OCI-LY7 (cell line): ENCODE measurements at regions not wholly inside any gene's neighbourhood (a gene's known extent, or its start where the extent isn't known, plus 50 kb on each side); places are given as distances from the start of the nearest gene placed in this dataset.

Experiments
- BruUV-seq: library from RNA; stranded (reverse); fragments of 400-500 nt; replicated peaks from 2 replicates; lab custom pipeline; 2021; lab: Mats Ljungman, UMichigan
- CTCF ChIA-PET: fragments of 300-600 bp; sonication (Branson Sonifier 250); formaldehyde crosslinking; loops from one replicate; lab custom pipeline; 2022; ENCODE audit warnings: antibody characterized with exemption; ENCODE audit not compliant: unreplicated experiment; lab: Charles Lee
- POLR2A ChIA-PET: fragments of 300-600 bp; sonication (Branson Sonifier 250); formaldehyde crosslinking; loops from one replicate; lab custom pipeline; 2022; ENCODE audit warnings: antibody characterized with exemption; lab: Charles Lee
- DNase-seq: peaks from one replicate; pipeline ENCODE4 v3.0.0-alpha.2; 2015; ENCODE audit warnings: low spot score
- H2AFZ ChIP-seq: fragments of 200-600 bp; sonication (generic), shearing (Covaris generic); 2 replicates; pipeline ENCODE4 v1.6.1; 2014; ENCODE audit warnings: mild to moderate bottlenecking, antibody characterized with exemption, low read length, moderate library complexity
- H3K27ac ChIP-seq: fragments of 200-600 bp; sonication (generic); 2 replicates; pipeline ENCODE4 v1.5.1; 2014; ENCODE audit warnings: mixed run types, low read depth, mild to moderate bottlenecking, moderate library complexity, low read length, inconsistent platforms; ENCODE audit not compliant: poor library complexity, severe bottlenecking
- H3K36me3 ChIP-seq: fragments of 200-600 bp; sonication (generic); 2 replicates; pipeline ENCODE4 v1.6.1; 2014; ENCODE audit warnings: mild to moderate bottlenecking, antibody characterized with exemption, low read length, moderate library complexity, mixed read lengths; ENCODE audit not compliant: insufficient read depth
- H3K4me1 ChIP-seq: fragments of 200-600 bp; sonication (generic); 2 replicates; pipeline ENCODE4 v1.5.1; 2014; ENCODE audit warnings: mild to moderate bottlenecking, low read length; ENCODE audit not compliant: insufficient read depth, poor library complexity, severe bottlenecking
- H3K4me2 ChIP-seq: fragments of 200-600 bp; sonication (generic); 2 replicates; pipeline ENCODE4 v1.6.1; 2014; ENCODE audit warnings: mild to moderate bottlenecking, low read length
- H3K4me3 ChIP-seq: fragments of 200-600 bp; sonication (generic); 2 replicates; pipeline ENCODE4 v1.5.1; 2014; ENCODE audit warnings: mild to moderate bottlenecking, low read depth, low read length; ENCODE audit not compliant: poor library complexity, severe bottlenecking
- H3K79me2 ChIP-seq: fragments of 200-600 bp; sonication (generic); 2 replicates; pipeline ENCODE4 v1.6.1; 2016; ENCODE audit warnings: low read depth, mild to moderate bottlenecking, low read length, moderate library complexity, mixed read lengths; ENCODE audit not compliant: insufficient read depth
- H3K9me2 ChIP-seq: fragments of 200-600 bp; sonication (generic); 2 replicates; pipeline ENCODE4 v1.6.1; 2016; ENCODE audit warnings: mild to moderate bottlenecking, low read length, mixed read lengths; ENCODE audit not compliant: insufficient read depth
- H3K9me3 ChIP-seq: fragments of 200-600 bp; sonication (generic); 2 replicates; pipeline ENCODE4 v1.6.1; 2014; ENCODE audit warnings: mild to moderate bottlenecking, mixed run types, low read length, mixed read lengths
- H4K20me1 ChIP-seq: fragments of 200-600 bp; sonication (generic); 2 replicates; pipeline ENCODE4 v1.6.1; 2014; ENCODE audit warnings: mild to moderate bottlenecking, antibody characterized with exemption, low read length, moderate library complexity, mixed read lengths; ENCODE audit not compliant: insufficient read depth
- CTCF ChIP-seq: fragments of 200-600 bp; sonication (generic); conservative IDR thresholded peaks from 2 replicates; pipeline ENCODE4 v1.5.1; 2014; ENCODE audit warnings: mild to moderate bottlenecking, antibody characterized with exemption, low read length, moderate library complexity, mixed read lengths
- EZH2phosphoT487 ChIP-seq: fragments of 200-600 bp; sonication (generic); IDR thresholded peaks from 2 replicates; pipeline ENCODE4 v1.6.1; 2018; ENCODE audit warnings: low read depth, borderline replicate concordance, mild to moderate bottlenecking, mixed run types, antibody characterized with exemption, low read length, moderate library complexity, mixed read lengths
- intact Hi-C: fragments of 100-400 bp; cut with micrococcal nuclease; formaldehyde crosslinking; loops from one replicate; pipeline ENCODE4 v1.10.0; 2022; ENCODE audit not compliant: unreplicated experiment

DNA sequence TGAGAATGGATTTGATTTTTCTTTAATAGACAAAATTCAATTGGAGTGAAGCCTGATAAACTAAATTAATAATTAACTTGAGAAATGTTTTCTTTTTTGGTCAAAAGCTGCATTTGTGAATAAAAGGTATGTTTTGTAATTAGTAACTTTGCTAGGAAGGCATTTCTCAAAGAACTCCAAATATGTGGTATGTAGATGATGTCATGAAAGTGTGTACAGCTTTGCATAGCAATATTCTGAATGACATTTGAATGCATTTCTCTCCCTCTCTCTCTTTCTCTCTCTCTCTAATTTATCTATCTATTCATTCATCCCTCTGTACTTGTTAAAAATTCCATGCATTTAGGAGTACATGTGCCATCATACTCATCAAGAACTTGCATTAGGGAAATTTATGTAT is 109.1 kb upstream of the ADAMTS5 start:
- ChIA-PET POLR2A (interaction anchor here (0.7 kb wide), 1 partner anchor 143 kb away, joined by 3 read pairs; no protein-coding TSS in a partner anchor), CTCF (no interaction called here)
- H3K4me2 ChIP-seq = no peak overlapping the region
- no peak overlapping the region for H3K27ac ChIP-seq
- H3K79me2 ChIP-seq = no peaks in the 10 kb centered on the region
- no peaks in the 10 kb centered on the region for H3K4me1 ChIP-seq
- TF ChIP-seq CTCF (no peak), EZH2phosphoT487 (no peak)
- DNase-seq = no peak
- peaks cover 14% of the 10 kb centered on the region for H3K9me3 ChIP-seq
- no peak overlapping the region for H2AFZ ChIP-seq
- H3K9me2 ChIP-seq = no peaks in the 10 kb centered on the region
- no peak overlapping the region for H3K4me3 ChIP-seq
- no TSS peak for BruUV-seq
- intact Hi-C loops = no loop called here
- H4K20me1 ChIP-seq = no peaks in the 10 kb centered on the region
- no peaks in the 10 kb centered on the region for H3K36me3 ChIP-seq

- Histone ChIP-seq H3K9me3 (peaks cover 13% of the 10 kb centered on the region), H3K4me1 (no peaks in the 10 kb centered on the region), H3K79me2 (no peaks in the 10 kb centered on the region), H3K36me3 (no peaks in the 10 kb centered on the region), H2AFZ (no peak overlapping the region), H3K27ac (no peak overlapping the region), H3K9me2 (no peaks in the 10 kb centered on the region), H4K20me1 (no peaks in the 10 kb centered on the region), H3K4me2 (no peak overlapping the region), H3K4me3 (no peak overlapping the region)
- no peak for TF ChIP-seq CTCF
- no peak for TF ChIP-seq EZH2phosphoT487
- POLR2A ChIA-PET = interaction anchor here (1.1 kb wide), 1 partner anchor 9 kb away, joined by 3 read pairs; no protein-coding TSS in a partner anchor
- no TSS peak for BruUV-seq
- DNase-seq = no peak
- CTCF ChIA-PET = no interaction called here
- intact Hi-C loops = no loop called here
Observed at GRCh38 chr21:27070861-27071670, 104.2 kb upstream of the ADAMTS5 start.

- TF ChIP-seq CTCF = no peak
- no peak for TF ChIP-seq EZH2phosphoT487
- Histone ChIP-seq H3K4me1 (no peaks in the 10 kb centered on the region), H3K4me3 (no peak overlapping the region), H3K27ac (no peak overlapping the region), H4K20me1 (no peaks in the 10 kb centered on the region), H2AFZ (no peak overlapping the region), H3K9me3 (peaks cover 9% of the 10 kb centered on the region; the same call in 1 of the 2 replicates), H3K9me2 (no peaks in the 10 kb centered on the region), H3K36me3 (no peaks in the 10 kb centered on the region), H3K79me2 (no peaks in the 10 kb centered on the region), H3K4me2 (no peak overlapping the region)
- no TSS peak for BruUV-seq
- intact Hi-C loops = no loop called here
- DNase-seq = no peak
- ChIA-PET POLR2A (interaction anchor here (0.5 kb wide), 1 partner anchor 1270 kb away, joined by 3 read pairs; no protein-coding TSS in a partner anchor), CTCF (no interaction called here)
Observed at GRCh38 chr21:27068811-27069210, 101.9 kb upstream of the ADAMTS5 start.
